ENCODE measurements at regions not wholly inside any gene's neighbourhood (a gene's known extent, or its start where the extent isn't known, plus 50 kb on each side); places are given as distances from the start of the nearest gene placed in this dataset.
"Not testable (repeated sequence)": the region's sequence is repeated elsewhere in the genome, so short reads cannot be mapped to it uniquely, and the experiment has no call there.

DNA sequence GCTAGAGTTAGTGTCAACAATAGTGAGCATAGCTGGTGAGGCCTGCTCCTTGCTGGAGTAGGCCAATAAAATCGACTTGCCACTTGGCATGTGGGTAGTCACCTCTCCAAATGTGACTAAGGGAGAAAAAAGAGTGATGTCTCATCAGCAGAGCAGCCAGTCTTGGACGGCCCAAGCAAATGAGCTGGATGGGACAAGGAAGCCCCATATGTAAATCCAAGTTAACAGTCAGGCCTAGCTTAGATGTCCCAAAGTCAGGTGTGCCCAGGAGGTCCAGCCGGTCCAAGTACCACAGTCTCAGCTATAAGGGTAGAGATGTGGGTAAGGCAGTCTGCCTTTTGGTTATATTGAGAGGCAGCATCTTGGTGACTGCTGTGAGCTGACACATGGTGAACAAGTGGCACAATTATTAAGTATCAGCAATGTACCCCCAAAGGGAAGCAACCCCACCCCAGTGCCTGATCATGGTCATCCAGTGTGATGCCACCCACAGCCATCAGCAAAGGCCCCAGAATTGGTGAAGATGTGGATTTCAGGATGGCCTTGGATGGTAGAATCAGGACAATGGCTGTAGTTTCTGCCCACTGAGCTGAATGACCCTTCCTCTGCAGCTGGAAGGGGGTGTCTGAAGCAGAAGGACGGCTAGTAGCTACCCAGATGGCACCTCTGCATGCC is 83.4 kb downstream of the TNFRSF13B start:
- H3K9me3 ChIP-seq = no peaks in the 10 kb centered on the region
- WGBS, 2 donors (ENCODE audit: low coverage in 1 of 2) = 70 to 100% methylated on average over 1 to 2 of the region's 4 CpGs
- no peak for TF ChIP-seq POLR2A (IDR thresholded peaks at IDR 0.05)
- H3K36me3 ChIP-seq = no peaks in the 10 kb centered on the region
- no peak overlapping the region for H3K4me3 ChIP-seq
- no peak overlapping the region for H3K27ac ChIP-seq
- no peaks in the 10 kb centered on the region for H3K4me1 ChIP-seq
- no peaks in the 10 kb centered on the region for H3K27me3 ChIP-seq
- ATAC-seq = no peak

DNA sequence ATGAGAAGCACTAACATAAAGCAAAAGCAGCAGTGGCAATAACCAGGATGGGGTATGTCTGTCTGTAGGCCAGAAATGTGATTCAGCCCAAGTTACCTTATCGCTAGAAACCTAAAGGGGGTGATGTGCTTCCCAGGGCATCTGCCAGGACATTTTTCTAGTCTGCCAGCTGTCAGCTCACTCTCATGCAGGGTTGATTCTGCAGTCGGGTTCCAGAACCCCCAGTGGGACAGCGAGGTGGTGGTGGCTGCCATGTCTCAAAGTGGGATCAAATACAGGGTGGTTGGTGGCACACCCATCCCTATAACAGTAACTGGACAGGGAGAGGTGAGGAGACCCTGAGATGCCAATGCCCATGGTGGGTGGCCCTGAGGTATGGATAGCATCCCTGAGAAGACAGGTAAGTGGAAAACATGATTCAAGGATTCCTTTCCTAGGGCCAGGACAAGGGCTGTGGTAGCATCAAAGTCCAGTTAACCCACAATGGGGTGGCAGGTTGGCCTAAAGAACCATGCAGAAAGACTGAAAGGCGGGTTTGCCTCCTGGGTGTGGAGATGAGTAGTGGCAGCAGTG is 84.3 kb downstream of the TNFRSF13B start:
- H3K4me3 ChIP-seq = no peak overlapping the region
- ATAC-seq = no peak
- TF ChIP-seq EP300 (IDR thresholded peaks at IDR 0.05) (no peak), POLR2AphosphoS5 (IDR thresholded peaks at IDR 0.05) (no peak), POLR2A (IDR thresholded peaks at IDR 0.05) (no peak)
- TF ChIP-seq, protein P1, sequence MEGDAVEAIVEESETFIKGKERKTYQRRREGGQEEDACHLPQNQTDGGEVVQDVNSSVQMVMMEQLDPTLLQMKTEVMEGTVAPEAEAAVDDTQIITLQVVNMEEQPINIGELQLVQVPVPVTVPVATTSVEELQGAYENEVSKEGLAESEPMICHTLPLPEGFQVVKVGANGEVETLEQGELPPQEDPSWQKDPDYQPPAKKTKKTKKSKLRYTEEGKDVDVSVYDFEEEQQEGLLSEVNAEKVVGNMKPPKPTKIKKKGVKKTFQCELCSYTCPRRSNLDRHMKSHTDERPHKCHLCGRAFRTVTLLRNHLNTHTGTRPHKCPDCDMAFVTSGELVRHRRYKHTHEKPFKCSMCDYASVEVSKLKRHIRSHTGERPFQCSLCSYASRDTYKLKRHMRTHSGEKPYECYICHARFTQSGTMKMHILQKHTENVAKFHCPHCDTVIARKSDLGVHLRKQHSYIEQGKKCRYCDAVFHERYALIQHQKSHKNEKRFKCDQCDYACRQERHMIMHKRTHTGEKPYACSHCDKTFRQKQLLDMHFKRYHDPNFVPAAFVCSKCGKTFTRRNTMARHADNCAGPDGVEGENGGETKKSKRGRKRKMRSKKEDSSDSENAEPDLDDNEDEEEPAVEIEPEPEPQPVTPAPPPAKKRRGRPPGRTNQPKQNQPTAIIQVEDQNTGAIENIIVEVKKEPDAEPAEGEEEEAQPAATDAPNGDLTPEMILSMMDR (IDR thresholded peaks at IDR 0.05) = no peak
- WGBS, 2 donors (ENCODE audit: low coverage in 1 of 2) = 71 to 94% methylated on average over 1 to 2 of the region's 4 CpGs
- no peaks in the 10 kb centered on the region for H3K4me1 ChIP-seq
- no peaks in the 10 kb centered on the region for H3K27me3 ChIP-seq
- no peaks in the 10 kb centered on the region for H3K36me3 ChIP-seq
- no peak overlapping the region for H3K27ac ChIP-seq
- no peaks in the 10 kb centered on the region for H3K9me3 ChIP-seq

DNA sequence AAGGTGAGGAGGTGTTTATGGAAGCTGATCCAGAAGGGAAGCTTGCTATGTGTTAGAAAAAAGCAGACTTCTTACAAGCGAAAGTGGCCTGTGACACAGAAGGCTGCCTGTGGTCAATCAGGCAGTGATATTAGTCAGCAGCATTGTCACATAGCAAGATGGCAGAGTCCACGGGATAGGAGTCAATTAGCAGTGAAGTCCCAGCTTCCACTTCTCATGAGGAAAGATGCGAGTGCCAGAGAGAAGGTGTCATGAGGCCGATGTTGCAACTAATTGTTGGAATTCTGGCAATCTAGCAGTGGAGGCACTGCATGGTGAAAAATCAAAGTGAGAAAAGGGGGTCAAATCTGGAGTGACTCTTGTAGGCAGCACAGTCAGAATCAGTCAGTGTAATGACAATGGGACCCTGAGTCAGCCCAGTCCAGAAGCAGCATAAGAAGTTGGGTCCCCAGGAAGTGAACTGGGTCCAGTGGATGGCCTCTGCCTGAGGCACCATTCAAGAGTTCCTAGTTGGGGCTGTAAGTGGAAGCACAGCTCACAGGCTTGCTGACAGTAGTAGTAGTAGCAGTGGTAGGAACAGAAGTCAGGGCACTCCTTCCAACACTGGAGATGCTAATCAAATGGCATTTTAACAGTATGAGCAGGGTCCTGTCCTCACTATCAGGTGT is 85.1 kb downstream of the TNFRSF13B start:
- H3K4me3 ChIP-seq = no peak overlapping the region
- 64 to 83% methylated on average over 2 to 4 of the region's 4 CpGs for WGBS, 2 donors (ENCODE audit: low coverage in 1 of 2)
- peaks cover under 1% of the 10 kb centered on the region for H3K27me3 ChIP-seq
- no peaks in the 10 kb centered on the region for H3K4me1 ChIP-seq
- ATAC-seq = no peak
- H3K9me3 ChIP-seq = no peaks in the 10 kb centered on the region
- TF ChIP-seq EP300 (IDR thresholded peaks at IDR 0.05) (no peak), POLR2A (IDR thresholded peaks at IDR 0.05) (no peak), POLR2AphosphoS5 (IDR thresholded peaks at IDR 0.05) (no peak)
- TF ChIP-seq, protein P1 (IDR thresholded peaks at IDR 0.05) = no peak
- H3K27ac ChIP-seq = no peak overlapping the region
- no peaks in the 10 kb centered on the region for H3K36me3 ChIP-seq

DNA sequence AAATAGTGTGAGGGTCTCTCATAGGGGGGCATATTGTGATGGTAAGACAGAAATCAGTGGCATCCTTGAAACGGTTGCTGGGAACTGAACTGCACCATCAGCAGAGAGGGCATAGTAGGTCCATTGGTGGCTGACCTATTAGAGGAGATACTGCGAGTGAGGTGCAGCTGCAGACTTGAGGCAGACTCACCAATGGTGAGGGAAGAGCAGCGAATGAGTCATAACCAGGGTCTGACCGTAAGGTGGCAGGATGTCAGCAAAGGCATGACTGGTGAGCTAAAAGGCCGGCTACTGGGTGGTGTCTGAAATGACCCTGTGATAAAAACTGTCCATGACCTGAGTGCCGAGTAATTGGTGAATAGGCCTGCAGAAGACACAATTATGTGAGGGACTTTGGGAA is 86.7 kb downstream of the TNFRSF13B start:
- H3K27me3 ChIP-seq, H3K9me3 ChIP-seq, ATAC-seq, H3K4me1 ChIP-seq, H3K27ac ChIP-seq, H3K36me3 ChIP-seq, H3K4me3 ChIP-seq: not testable (repeated sequence)
- 84 to 90% methylated on average over 3 of the region's 6 CpGs for WGBS, 2 donors (ENCODE audit: low coverage in 1 of 2)

DNA sequence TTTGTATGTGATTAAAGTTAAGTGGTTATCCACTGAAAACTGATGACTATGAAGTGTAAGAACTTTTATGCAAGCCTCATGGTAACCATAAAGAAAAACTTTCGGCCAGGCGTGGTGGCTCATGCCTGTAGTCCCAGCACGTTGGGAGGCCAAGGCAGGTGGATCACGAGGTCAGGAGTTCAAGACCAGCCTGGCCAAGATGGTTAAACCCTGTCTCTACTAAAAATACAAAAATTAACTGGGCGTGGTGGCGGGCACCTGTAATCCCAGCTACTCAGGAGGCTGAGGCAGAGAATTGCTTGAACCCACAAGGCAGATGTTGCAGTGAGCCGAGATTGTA is 89.0 kb downstream of the TNFRSF13B start:
- not testable (repeated sequence) for ATAC-seq
- WGBS, 2 donors (ENCODE audit: low coverage in 1 of 2) = 83% methylated on average over 4 of the region's 7 CpGs; no CpG with 5 or more reads in 1 of the 2 donors

DNA sequence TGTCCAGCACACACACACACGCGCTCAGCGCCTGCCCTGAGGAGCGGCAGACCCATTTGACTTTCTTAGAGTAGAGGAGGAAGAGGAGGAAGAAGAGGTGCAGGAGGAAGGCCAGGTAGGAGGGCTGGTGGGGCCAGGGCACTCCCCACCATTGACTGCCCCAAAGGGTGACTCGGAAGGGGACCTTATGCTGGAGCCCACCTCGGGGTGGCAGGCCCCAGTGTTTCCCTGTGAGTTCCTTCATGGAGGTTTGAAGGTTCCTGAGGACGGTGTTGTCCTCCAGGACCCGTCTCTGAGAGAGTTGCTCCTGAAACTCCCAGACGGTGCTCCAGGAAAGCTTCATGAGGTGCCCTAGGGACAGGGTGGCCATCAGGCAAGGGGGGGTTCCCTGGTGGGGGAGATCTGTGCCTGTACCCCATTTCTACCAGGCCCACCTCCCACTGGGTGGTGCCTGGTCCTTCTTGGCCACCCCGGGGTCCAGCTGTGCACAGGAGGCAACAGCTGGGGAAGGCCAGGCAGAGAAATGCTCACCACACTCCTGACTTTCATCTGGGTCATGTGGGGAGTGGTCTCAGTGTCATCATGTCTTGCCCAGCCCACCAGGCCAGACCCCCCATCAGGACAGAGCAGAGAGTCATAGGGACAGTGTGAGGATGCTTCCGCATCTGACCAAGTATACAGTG is 89.5 kb downstream of the TNFRSF13B start:
- peaks cover 15% of the 10 kb centered on the region for H3K27me3 ChIP-seq
- no peak overlapping the region for H3K4me3 ChIP-seq
- H3K9me3 ChIP-seq = peaks cover 0 to 7% (median 0%) of the 10 kb centered on the region in 3 donors
- no peak overlapping the region for H3K27ac ChIP-seq
- H3K36me3 ChIP-seq = no peaks in the 10 kb centered on the region
- ATAC-seq = no peak
- TF ChIP-seq POLR2A (IDR thresholded peaks at IDR 0.05) (no peak), POLR2AphosphoS5 (IDR thresholded peaks at IDR 0.05) (no peak), EP300 (IDR thresholded peaks at IDR 0.05) (no peak)
- TF ChIP-seq, protein P1 (IDR thresholded peaks at IDR 0.05) = no peak
- H3K4me1 ChIP-seq = no peaks in the 10 kb centered on the region
- WGBS, 2 donors (ENCODE audit: low coverage in 1 of 2) = 90% methylated on average over 2 of the region's 11 CpGs; no CpG with 5 or more reads in 1 of the 2 donors

More for the DNA sequence above, 89.0 kb downstream of the TNFRSF13B start:
- not testable (repeated sequence) for H3K4me3 ChIP-seq, H3K9me3 ChIP-seq, H3K4me1 ChIP-seq, H3K27ac ChIP-seq, H3K36me3 ChIP-seq
- peaks cover 15% of the 10 kb centered on the region for H3K27me3 ChIP-seq
